22Rv1 (cell line): ENCODE measurements at regions not wholly inside any gene's neighbourhood (a gene's known extent, or its start where the extent isn't known, plus 50 kb on each side); places are given as distances from the start of the nearest gene placed in this dataset.

ENCODE experiments used
- CTCF ChIP-seq: fragments of 450-650 bp; IDR thresholded peaks from 2 replicates; pipeline ENCODE4 v1.5.1; 2017; ENCODE audit warnings: mild to moderate bottlenecking
- ZFX ChIP-seq: fragments of 450-650 bp; IDR thresholded peaks from 2 replicates; pipeline ENCODE4 v1.6.1; 2017; ENCODE audit warnings: antibody characterized with exemption, borderline replicate concordance

DNA sequence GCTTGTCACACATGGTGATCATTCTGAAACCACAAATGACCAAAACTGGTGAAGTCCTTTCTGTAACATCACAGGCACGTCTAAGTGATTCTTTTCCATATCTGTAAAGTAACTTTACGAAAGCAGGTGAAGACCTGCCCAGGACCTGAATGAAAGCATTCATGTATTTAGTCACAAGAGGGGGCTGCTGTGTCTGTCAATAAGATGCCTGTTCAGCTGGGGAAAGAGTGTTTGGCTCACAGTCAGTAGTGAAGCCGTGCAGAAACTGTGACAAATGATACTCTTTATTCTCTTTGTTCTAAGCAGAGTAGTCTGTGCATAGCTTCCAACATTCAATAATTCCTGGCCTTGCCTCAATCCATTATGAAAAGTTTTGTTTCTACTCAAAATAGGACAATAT, 373.5 kb upstream of the OR4E1 start:
- TF ChIP-seq CTCF (peak; percentile 57), ZFX (no peak)
